Loucy (cell line): ENCODE measurements at regions not wholly inside any gene's neighbourhood (a gene's known extent, or its start where the extent isn't known, plus 50 kb on each side); places are given as distances from the start of the nearest gene placed in this dataset.
A peak's percentile ranks its signal among the peaks of the same experiment; 100 is the strongest.

Source experiments
- H2AFZ ChIP-seq: fragments of 200-600 bp; sonication (generic); 2 replicates; pipeline ENCODE4 v1.6.0; 2016; ENCODE audit warnings: antibody characterized with exemption, mild to moderate bottlenecking, low read length, moderate library complexity
- H3F3A ChIP-seq: fragments of 200-600 bp; 2 replicates; pipeline ENCODE4 v1.6.0; 2016; ENCODE audit warnings: antibody characterized with exemption, low read depth, mild to moderate bottlenecking
- H3K27me3 ChIP-seq: fragments of 200-600 bp; sonication (generic); 2 replicates; pipeline ENCODE4 v1.6.1; 2014; ENCODE audit warnings: low read length, mild to moderate bottlenecking; ENCODE audit not compliant: insufficient read depth, poor library complexity, severe bottlenecking
- H3K36me3 ChIP-seq: fragments of 200-600 bp; sonication (generic); 2 replicates; pipeline ENCODE4 v1.6.1; 2016; ENCODE audit warnings: low read length; ENCODE audit not compliant: insufficient read depth
- H3K4me1 ChIP-seq: fragments of 200-600 bp; sonication (generic); 2 replicates; pipeline ENCODE4 v1.5.1; 2014; ENCODE audit warnings: low read length, mild to moderate bottlenecking; ENCODE audit not compliant: insufficient read depth, poor library complexity, severe bottlenecking
- H3K4me2 ChIP-seq: fragments of 200-600 bp; sonication (generic); 2 replicates; pipeline ENCODE4 v1.6.0; 2014; ENCODE audit warnings: antibody characterized with exemption, low read length, low read depth, mild to moderate bottlenecking; ENCODE audit not compliant: poor library complexity, severe bottlenecking
- H3K4me3 ChIP-seq: fragments of 200-600 bp; sonication (generic); 2 replicates; pipeline ENCODE4 v1.5.1; 2014; ENCODE audit warnings: low read length, mild to moderate bottlenecking, mixed read lengths; ENCODE audit not compliant: poor library complexity, severe bottlenecking
- H3K79me2 ChIP-seq: fragments of 200-600 bp; sonication (generic); 2 replicates; pipeline ENCODE4 v1.6.1; 2014; ENCODE audit warnings: low read length; ENCODE audit not compliant: insufficient read depth
- H3K9ac ChIP-seq: fragments of 200-600 bp; sonication (generic); 2 replicates; pipeline ENCODE4 v1.6.0; 2014; ENCODE audit warnings: mild to moderate bottlenecking, low read depth, low read length, moderate library complexity; ENCODE audit not compliant: poor library complexity, severe bottlenecking
- H3K9me2 ChIP-seq: fragments of 200-600 bp; sonication (generic); replicated peaks from 2 replicates; pipeline ENCODE4 v1.6.1; 2016; ENCODE audit warnings: low read depth, low read length, mixed read lengths
- H3K9me3 ChIP-seq: fragments of 200-600 bp; sonication (generic); 2 replicates; pipeline ENCODE4 v1.6.1; 2014; ENCODE audit warnings: mild to moderate bottlenecking, antibody characterized with exemption, low read length, low read depth; ENCODE audit not compliant: insufficient read depth
- H4K20me1 ChIP-seq: fragments of 200-600 bp; sonication (generic); 2 replicates; pipeline ENCODE4 v1.6.0; 2014; ENCODE audit warnings: antibody characterized with exemption, low read length, mild to moderate bottlenecking; ENCODE audit not compliant: insufficient read depth, poor library complexity, severe bottlenecking
- EZH2phosphoT487 ChIP-seq: fragments of 200-600 bp; IDR thresholded peaks from 2 replicates; pipeline ENCODE4 v1.6.1; 2018; ENCODE audit warnings: antibody characterized with exemption, mild to moderate bottlenecking, moderate library complexity, borderline replicate concordance
- TF ChIP-seq, protein P1 (sequence below): fragments of 200-600 bp; sonication (generic); conservative IDR thresholded peaks from 2 replicates; pipeline ENCODE4 v1.5.1; 2014; ENCODE audit warnings: mild to moderate bottlenecking, antibody characterized with exemption, low read length

DNA sequence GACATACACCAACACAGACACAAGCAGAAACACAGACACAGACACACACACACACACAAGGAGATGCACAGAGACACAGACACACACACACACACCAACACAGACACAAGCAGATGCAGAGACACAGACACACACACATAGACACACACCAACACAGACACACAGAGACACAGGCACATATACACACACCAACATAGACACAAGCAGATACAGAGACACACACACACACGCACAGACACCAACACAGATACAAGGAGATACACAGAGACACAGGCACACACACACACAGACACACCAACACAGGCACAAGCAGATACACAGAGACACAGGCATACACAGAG, 347.2 kb upstream of the KLF6 start:
- no peaks in the 10 kb centered on the region for H3K9me3 ChIP-seq
- no peaks in the 10 kb centered on the region for H3K79me2 ChIP-seq
- no peak overlapping the region for H3K9ac ChIP-seq
- H4K20me1 ChIP-seq = no peaks in the 10 kb centered on the region
- H2AFZ ChIP-seq = no peak overlapping the region
- peaks cover 18% of the 10 kb centered on the region for H3K4me1 ChIP-seq
- H3F3A ChIP-seq = no peaks in the 10 kb centered on the region
- peaks cover 60% of the 10 kb centered on the region for H3K27me3 ChIP-seq
- no peaks in the 10 kb centered on the region for H3K9me2 ChIP-seq
- no peaks in the 10 kb centered on the region for H3K36me3 ChIP-seq
- no peak for TF ChIP-seq EZH2phosphoT487
- TF ChIP-seq, protein P1, sequence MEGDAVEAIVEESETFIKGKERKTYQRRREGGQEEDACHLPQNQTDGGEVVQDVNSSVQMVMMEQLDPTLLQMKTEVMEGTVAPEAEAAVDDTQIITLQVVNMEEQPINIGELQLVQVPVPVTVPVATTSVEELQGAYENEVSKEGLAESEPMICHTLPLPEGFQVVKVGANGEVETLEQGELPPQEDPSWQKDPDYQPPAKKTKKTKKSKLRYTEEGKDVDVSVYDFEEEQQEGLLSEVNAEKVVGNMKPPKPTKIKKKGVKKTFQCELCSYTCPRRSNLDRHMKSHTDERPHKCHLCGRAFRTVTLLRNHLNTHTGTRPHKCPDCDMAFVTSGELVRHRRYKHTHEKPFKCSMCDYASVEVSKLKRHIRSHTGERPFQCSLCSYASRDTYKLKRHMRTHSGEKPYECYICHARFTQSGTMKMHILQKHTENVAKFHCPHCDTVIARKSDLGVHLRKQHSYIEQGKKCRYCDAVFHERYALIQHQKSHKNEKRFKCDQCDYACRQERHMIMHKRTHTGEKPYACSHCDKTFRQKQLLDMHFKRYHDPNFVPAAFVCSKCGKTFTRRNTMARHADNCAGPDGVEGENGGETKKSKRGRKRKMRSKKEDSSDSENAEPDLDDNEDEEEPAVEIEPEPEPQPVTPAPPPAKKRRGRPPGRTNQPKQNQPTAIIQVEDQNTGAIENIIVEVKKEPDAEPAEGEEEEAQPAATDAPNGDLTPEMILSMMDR = no peak
- H3K4me3 ChIP-seq = no peak overlapping the region
- no peak overlapping the region for H3K4me2 ChIP-seq

DNA sequence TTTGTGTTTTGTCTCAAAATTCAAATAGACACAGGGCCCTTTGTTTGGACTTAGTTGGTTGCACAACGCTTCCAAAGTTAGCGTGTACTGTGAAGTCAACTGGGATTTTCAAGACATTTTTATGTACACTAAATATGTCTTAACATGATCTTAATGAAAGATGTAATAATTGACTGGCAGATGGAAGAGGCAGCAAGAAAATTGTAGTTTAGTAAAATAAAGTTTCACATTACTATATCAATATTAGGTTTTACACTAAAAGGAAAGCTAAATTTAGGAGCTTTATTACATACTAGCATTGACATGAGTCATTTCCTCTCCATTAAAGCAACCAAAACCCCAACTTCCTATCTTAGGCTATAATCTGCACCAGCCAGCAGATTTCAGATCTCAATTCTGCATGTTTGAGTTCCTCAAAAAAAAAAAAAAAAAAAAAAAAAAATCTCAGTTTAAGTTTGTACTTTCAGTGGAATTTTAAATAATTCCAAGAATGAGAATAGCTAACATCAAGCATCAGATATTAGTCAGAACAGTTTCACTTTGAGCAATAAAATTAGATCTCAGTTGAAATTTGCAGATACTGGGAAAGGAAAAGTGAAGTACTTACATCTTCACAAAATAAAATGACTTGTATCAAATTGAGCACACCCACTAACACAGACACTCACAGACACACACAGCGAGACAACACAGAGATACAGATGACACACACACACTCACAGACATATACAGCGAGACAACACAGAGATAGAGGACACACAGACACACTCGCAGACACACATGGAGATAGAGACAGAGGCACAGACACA, 346.6 kb upstream of the KLF6 start:
- Histone ChIP-seq H3K27me3 (peaks cover 60% of the 10 kb centered on the region), H3K4me3 (peak overlapping the region; percentile 53), H3K4me1 (peaks cover 18% of the 10 kb centered on the region), H3K4me2 (peak overlapping the region; percentile 60), H3K9me2 (no peaks in the 10 kb centered on the region), H3F3A (no peaks in the 10 kb centered on the region), H3K36me3 (no peaks in the 10 kb centered on the region), H3K79me2 (no peaks in the 10 kb centered on the region), H3K9ac (no peak overlapping the region), H3K9me3 (no peaks in the 10 kb centered on the region), H4K20me1 (no peaks in the 10 kb centered on the region), H2AFZ (no peak overlapping the region)
- peak; percentile 37; the same call in 1 of the 2 replicates for TF ChIP-seq EZH2phosphoT487
- TF ChIP-seq, protein P1 = no peak

DNA sequence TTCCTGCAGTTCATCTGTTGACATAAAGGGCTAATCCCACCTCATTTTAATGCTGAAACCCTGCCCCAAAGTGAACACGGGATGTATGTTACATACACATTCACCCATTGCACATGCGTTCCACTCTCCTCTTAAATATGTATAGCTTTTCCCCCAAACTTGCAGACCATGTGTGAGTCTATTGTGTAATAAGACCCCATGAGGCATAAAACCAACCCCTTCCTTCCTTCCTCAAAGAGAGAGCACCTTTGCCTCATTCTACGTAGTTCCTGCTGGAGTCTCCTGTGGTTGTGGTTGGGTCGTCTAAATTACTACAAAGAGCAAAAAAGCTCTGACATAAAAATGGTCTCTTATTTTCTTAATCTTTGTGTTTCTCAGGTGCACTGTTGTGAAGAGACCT, 345.7 kb upstream of the KLF6 start:
- Histone ChIP-seq H3K4me2 (peak overlapping the region; percentile 60), H3K27me3 (peaks cover 51% of the 10 kb centered on the region), H3K9me3 (no peaks in the 10 kb centered on the region), H3K4me1 (peaks cover 18% of the 10 kb centered on the region), H3K36me3 (no peaks in the 10 kb centered on the region), H3K9ac (no peak overlapping the region), H3K79me2 (no peaks in the 10 kb centered on the region), H3F3A (no peaks in the 10 kb centered on the region), H4K20me1 (no peaks in the 10 kb centered on the region), H3K4me3 (peak overlapping the region; percentile 53), H2AFZ (no peak overlapping the region), H3K9me2 (no peaks in the 10 kb centered on the region)
- TF ChIP-seq, protein P1 = no peak
- TF ChIP-seq EZH2phosphoT487 = no peak
